Hematopoietic multipotent progenitor cell treated with erythropoietin and hydrocortisone succinate and interleukin-3 and kit ligand, for 6 days (in vitro differentiated cells): ENCODE measurements at regions not wholly inside any gene's neighbourhood (a gene's known extent, or its start where the extent isn't known, plus 50 kb on each side); places are given as distances from the start of the nearest gene placed in this dataset.
"Not testable (repeated sequence)": the region's sequence is repeated elsewhere in the genome, so short reads cannot be mapped to it uniquely, and the experiment has no call there.

ENCODE experiments used
- DNase-seq: peaks from one replicate; pipeline ENCODE4 v3.0.0-alpha.2; 2015

DNA sequence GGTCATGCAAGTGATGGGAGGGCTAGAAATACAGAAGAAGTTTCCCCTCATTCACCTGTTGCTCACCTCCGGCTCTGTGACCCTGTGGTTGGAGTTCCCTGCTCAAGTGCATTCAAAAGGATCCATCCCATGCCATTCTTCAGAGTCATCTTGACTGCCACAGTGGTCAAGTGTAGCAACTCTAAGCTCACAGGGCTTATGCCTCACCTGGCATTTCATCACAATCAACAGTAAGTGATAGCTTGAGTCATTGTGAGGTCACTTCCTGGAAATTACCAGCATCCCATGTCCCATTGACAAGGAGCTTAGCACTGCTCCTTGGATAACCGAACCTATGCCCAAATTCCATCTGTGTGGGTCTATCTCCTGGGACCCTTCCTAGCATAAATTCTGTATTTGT is 55.6 kb downstream of the OR4C45 start:
- DNase-seq = no peak

DNA sequence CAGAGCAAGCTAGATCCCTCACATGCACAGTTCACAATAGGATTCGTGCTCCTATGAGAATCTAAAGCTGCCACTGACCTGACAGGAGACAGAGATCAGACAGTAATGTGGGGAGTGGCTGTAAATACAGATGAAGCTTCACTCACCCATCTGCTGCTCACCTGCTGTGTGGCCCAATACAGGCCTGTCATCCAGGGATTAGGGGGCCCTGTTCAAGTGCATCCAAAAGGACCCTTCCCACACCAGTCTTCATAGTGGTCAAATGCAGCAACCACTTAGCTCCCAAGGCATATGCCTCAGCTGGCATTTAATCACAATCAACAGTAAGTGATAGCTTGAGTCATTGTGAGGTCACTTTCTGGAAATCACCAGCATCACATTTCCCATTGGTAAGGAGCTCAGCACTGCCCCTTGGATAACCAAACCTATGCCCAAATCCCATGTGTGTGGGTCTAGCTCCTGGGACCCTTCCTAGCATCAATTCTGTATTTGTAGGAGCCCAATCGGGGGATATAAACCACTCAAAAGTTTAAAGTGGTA is 65.6 kb downstream of the OR4C45 start:
- no peak for DNase-seq

DNA sequence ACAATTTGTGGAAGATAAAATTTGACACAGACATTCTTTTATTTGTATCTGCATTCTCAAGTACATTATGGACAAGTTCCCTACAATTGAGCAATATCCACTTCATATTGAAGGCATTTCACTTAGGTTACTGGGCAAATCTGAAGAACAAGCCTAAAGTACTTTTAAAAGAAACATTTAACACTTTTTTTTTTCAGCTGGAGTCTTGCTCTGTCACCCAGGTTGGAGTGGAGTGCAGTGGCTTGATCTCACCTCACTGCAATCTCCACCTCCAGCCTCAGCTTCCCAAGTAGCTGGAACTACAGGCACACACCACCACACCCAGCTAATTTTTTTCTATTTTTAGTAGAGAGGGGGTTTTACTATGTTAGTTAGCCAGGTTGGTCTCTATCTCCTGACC is 70.2 kb downstream of the OR4C45 start:
- DNase-seq = no peak

DNA sequence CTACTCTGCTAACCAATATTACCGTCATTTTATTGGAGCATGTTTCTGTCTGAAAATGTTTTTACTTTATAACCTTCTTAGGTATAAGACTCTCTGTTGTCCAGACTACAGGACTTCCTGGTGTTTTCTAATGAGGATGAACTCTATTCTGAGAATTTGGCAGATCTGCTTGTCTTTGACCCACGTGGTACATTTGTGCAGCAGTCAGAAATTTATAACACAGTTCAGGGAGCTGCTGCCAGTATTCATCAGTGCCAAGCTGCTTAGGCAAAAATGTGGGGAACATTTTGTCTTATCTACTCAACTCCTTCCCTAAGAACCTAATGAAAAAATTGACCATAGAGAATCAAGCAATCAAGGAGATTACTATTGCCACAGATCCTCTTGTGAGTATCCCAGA is 108.0 kb downstream of the OR4C45 start:
- not testable (repeated sequence) for DNase-seq

DNA sequence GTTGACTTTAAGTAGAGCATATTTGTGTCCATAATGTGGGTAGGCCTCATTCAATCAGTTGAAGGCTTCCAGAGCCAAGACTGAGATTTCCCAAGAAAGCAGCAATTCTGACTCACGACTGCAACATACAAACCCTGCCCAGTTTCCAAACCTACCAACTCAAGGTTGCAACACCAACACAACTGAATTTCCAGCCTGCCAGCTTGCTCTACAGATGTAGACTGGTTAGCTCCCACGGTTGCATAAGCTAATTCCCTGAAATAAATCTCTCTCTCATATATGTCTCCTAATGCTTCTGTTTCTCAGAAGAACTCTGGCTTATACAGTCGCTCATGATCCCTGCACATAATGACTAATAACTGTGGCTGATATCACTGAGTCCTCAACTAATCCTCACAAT is 113.6 kb downstream of the OR4C45 start:
- not testable (repeated sequence) for DNase-seq

DNA sequence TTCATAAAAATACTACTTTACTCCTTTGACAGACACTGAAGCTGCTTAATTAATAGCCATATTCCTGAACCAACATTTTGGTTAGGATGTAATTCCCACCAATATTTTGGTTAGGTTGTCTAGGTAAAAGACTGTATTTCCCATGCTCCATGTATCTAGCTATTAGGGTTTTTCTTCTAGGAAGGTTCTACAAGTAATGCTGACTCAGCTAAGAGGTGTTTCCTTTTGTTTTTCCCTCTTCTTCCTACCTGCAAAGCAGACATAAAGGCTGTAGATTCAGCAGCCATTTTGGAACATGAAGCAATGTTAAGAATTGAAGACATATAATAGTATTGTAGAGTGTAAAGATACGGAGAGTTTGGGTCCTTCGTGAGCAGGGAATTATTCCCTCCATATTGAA is 115.3 kb downstream of the OR4C45 start:
- DNase-seq = not testable (repeated sequence)

DNA sequence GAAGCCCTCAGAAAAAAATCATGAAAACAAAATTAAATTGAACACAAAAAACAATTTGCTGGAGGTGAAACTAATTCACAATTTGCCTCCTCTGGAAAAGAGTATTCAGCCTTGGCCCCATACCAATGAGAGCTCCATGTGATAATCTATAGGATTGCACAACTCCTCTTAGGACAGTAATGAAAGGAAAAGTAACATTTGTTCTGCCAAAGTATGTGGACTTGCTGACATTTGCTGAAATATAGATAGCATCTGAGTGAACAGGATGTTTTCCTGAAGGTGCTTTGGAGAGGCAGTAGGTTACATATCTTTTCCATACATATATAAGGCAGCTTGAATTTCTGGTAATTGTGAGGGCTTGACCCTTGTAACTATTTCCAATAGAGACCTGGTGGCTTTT is 122.8 kb downstream of the OR4C45 start:
- no peak for DNase-seq

DNA sequence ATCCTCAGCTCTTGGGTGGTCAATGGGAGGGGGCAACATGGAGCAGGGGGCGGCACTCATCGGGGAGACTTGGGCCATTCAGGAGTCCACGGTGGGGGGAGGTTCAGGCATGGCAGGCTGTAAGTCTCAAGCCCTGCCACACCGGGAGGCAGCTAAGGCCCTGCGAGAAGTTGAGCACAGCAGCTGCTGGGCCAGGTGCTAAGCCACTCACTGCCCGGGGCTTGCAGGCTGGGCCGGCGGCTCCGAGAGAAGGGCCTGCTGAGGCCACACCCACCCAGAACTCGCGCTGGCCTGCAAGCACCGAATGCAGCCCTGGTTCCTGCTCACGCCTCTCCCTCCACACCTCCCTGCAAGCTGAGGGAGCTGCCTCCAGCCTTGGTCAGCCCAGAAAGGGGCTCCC is 131.4 kb downstream of the OR4C45 start:
- no peak for DNase-seq

DNA sequence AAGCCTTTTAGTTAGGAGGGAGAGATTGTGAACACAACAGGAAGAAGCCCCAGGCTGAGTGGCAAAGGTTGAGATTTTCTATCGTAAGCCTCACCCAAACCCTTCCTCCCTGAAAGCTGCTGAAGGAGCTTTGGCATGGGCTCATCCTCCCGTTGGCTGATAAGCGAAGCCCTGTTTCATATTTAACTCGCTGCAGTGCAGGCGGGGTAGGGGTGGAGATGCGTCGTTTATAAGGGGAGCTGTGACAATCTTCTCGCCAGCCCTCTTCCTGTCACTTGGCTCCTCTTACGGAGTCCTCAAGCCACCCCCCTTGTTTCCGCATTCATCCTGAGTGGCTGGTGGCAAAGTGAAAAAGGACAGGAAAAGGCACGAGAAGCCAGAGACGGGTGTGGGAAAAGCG is 137.0 kb downstream of the OR4C45 start:
- no peak for DNase-seq

DNA sequence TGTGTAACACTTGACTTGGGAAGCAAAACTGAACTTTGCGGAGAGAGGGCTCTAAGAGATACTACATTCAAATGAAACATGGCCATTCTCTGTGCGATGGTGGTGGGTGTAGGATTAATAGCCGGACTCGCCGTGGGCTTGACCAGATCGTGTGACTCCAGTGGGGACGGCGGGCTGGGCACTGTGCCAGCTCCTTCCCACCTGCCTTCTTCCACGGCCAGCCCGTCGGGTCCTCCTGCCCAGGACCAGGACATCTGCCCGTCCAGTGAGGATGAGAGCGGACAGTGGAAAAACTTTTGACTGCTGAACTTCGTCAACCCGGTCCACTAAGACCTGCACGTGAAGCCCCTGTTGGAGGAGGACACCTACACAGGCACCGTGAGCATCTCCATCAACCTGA is 137.4 kb downstream of the OR4C45 start:
- no peak for DNase-seq

DNA sequence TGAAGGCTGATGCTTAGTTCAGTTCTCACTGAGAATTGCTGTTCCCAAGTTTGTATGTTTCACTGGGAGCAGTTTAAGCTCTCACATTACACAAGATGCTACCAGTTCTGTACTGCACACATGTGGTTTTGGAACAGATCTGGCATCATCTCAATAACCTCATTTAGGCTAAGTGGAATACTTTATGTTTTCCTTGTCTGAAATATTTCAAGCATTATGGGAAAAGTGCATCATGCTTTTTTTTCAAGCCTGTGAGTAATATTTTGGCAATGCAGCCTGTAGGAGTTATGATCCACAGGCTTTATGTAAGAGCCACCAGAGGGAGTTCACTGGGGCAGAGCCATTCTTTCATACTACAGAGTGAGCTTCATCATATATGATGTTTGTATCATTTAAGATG is 141.5 kb downstream of the OR4C45 start:
- DNase-seq = no peak

DNA sequence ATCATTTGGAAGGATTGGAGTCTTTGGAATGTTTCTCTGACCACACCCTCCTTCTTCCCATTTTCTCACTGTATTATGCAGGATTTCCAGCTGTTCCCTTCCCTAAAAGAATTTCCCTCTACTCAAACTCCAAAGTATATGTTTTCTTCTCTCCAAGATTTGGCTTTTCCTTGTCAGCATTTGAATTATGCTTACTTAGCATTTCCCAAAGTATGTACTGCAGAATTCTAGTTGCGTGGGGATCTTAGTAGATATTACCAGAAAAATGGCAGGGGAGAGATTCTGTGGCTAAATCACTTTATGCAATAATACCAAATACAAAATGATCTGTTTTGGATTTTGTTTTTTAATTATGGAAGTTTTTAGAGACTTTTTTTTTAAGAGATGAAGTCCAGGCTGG is 142.3 kb downstream of the OR4C45 start:
- DNase-seq = peak; percentile 2

DNA sequence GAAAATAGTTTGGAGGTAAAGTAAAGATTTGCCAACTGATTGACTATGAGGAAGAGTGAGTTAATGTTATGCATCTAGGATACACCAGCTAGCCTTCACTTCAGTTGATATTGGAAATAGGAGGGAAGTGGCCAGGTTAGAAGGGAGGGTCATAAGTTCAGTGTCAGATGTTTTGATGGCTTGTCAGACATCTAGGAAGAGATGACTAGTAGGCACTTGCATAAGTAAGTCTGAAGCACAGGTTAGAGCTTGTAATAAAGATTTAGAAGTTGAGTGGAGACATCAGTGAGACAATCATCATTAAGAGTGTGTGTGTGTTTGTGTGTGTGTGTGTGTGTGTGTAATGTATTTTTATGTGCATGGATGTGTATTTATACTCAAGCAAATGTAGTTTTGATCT is 146.1 kb downstream of the OR4C45 start:
- DNase-seq = no peak

DNA sequence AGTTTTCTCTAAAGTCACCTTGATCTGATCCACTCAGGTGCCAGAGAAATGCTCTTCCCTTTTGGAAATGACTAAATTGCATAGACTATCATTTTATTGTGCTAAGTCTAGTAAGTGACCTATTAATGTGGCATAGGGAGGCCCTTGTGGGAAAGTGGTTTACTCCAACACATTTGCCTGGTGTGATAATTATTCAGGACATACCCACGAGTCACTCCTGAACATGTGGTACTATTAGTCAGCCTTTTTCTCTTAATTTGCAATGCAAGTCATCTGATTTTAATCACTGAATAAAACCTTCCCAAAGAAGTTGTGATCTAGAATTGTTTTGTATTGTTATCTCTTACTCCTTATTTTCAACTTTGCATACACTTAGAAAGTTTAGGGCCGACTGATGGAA is 148.7 kb downstream of the OR4C45 start:
- DNase-seq = no peak

DNA sequence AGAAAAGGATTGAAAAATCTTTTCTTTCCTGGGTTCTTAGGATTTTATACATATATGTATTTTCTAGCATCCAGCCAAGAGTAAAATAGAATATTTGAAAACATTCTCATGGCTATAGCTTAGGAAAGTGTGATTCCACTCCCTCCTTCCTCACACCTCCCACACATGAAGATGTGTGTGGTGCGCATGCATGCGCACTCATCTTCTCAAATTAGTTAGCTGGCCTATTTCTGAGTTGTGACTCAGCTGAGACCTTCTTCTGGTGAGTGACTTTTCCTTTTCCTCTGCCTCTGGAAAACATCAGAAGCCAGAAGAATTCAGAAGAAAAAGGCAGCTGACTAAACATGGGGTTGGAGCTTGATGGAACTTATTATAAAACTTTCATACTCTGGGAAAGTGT is 149.8 kb downstream of the OR4C45 start:
- DNase-seq = no peak

DNA sequence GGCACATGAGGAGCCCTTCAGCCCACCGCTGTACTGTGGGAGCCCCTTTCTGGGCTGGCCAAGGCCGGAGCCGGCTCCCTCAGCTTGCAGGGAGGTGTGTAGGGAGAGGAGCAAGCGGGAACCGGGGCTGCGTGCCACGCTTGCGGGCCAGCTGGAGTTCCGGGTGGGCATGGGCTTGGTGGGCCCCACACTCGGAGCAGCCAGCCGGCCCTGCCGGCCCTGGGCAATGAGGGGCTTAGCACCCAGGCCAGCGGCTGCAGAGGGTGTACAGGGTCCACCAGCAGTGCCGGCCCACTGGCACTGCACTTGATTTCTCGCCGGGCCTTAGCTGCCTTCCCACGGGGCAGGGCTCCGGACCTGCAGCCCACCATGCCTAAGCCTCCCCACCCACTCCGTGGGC is 150.5 kb downstream of the OR4C45 start:
- DNase-seq = not testable (repeated sequence)

DNA sequence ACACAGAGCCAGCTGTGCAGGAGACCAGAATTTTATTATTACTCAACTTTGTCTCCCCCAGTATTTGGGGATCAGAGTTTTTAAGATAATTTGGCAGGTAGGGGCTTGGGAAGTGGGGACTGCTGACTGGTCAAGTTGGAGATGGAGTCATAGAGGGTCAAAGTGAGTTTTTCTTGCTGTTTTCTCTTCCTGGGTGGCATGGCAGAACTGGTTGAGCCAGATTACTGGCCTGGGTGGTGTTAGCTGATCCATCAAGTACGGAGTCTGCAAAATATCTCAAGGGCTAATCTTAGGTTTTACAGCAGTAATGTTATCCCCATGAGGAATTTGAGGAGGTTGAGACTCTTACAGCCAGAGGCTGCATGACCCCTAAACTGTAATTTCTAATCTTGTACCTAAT is 153.5 kb downstream of the OR4C45 start:
- DNase-seq = no peak

DNA sequence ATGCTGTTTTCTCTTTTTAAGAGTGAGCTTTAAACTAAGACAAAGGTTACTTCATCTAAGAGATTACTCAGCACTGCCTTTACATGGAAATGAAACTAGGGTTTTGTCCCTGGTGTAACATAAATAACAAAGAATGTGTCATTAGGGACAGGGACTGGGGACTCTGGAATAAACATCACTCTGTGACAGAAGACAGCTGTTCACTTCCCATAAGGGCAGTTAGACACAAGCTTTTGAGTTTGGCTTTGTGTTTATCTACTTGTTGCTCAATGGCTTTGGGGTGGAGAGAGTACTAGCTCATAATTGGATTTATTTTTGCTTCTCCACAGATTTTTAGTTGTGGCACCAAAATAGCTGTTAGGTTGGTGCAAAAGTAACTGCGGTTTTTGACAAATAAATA is 154.5 kb downstream of the OR4C45 start:
- no peak for DNase-seq

DNA sequence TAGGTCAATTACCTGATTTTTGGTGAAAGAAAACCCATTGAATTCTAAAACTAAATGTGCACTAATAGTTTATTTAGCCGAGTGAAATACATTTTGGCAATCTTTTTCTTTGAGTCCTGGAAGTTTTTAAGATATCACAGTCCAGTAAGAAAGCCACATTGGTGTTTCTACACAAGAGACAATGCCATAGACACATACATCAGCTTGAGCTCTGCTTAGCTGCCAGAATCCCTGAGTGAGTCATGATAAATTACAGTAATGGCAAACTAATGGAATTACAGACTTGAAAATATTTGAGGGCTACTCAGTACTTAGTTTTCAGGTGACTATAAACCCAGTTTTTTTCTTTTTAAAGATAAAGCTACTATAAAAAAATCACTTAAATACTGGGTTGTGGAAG is 155.4 kb downstream of the OR4C45 start:
- DNase-seq = no peak

DNA sequence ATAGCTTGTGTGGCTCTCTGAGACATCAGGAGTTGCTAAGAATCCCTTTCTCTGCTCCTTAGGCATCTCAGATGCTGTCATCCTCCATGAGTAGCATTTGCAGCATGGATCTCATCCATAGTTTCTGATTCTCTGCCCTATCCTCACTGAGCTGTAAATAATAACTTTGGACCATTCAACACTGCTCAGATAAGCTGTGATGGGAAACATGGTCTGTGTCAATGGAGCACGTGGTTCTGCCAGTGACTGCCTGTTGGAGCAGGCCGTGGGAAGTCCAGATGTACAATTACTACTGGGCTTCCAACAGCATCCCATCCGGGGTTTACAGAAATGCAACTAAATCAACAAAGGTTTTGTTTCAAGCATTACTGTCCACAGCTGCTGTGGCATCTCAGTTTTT is 160.1 kb downstream of the OR4C45 start:
- DNase-seq = no peak

DNA sequence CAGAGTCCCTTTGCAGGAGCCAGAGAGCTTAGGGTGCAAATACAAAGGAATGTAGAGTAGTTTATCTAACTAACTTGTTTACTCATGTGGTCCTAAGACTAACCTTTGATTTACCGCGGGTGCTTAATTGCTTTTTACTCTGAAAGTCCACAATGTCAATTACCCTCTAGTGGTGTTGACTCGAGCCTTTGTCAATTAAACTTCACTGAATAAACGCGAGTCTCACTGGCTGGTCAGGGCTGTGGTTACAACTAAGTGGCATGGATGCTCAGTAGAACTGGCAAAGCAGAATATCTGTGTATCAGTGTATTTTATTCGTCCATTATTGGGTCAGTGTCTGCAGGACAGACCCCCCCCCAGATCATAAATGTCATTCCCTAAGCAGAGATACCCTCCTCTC is 181.7 kb downstream of the OR4C45 start:
- no peak for DNase-seq

DNA sequence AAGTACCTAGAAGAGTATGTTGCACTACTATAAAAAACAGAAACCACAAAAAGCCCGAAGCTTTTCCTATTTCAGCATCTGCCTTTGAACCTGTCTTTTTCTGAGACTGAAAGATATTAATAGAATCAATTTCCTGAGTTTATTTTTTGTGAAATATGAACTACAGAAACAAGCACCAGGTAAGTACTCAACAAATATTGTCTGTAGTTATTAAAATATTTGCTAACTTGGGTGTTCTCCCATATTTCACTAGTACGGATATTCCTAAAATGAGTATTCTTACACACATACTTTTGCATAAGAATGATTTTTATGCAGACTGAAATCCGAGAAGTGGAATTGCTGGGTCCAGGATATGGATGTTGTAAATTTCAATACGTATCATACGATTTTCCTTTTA is 188.0 kb downstream of the OR4C45 start:
- no peak for DNase-seq

DNA sequence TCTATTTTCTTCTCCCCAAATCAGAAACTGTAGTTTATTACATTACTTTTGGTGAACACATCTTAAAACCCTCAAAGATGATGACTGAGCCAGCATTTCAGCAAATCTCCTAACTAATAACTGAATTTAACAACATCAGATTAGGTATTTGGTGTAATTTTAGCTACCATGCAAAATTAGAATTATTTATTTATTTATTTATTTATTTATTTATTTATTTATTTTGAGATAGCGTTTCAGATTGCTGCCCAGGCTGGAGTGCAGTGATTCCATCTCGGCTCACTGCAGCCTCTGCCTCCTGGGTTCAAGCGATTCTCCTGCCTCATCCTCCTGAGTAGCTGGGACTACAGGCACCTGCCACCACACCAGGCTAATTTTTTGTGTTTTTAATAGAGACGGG is 205.7 kb downstream of the OR4C45 start:
- not testable (repeated sequence) for DNase-seq

DNA sequence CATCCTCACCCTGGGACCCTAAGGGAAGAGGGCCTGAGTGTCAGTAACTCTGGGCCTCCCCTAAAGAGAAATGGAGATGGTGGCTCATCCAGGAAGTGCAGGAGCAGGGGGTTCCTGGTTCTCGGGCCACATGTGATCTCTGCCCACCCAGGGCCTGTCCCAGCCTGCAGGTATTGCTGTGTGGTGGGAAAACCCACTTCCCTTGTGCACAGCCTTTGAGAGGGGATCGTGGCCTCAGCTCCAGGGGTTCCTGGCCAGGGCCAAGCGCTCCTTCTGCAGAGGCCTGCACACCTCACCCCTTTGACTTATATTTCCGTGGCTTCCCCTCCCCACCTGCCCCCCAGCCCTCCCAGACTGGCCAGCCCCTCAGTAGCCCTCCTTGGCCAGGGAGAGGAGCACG is 213.5 kb downstream of the OR4C45 start:
- no peak for DNase-seq

DNA sequence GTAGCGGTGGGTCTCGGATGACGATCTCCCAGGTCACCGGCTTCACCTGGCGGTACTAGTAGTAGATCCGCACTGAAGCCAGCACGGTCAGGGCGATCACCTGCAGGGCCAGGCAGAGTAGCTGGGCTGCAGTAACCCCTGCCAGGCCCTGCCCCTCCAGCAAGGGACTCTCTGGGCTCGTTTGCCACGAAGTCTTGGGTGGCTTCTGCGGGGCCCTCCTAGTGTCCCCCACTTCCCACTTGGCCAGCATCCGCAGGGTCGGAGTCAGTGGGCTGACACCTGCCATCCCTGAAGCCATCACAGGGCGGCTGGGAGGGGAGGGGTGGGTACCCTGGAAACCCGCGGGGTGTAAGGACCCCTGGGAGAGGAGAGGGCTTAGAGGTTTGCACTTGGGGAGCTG is 214.0 kb downstream of the OR4C45 start:
- no peak for DNase-seq

DNA sequence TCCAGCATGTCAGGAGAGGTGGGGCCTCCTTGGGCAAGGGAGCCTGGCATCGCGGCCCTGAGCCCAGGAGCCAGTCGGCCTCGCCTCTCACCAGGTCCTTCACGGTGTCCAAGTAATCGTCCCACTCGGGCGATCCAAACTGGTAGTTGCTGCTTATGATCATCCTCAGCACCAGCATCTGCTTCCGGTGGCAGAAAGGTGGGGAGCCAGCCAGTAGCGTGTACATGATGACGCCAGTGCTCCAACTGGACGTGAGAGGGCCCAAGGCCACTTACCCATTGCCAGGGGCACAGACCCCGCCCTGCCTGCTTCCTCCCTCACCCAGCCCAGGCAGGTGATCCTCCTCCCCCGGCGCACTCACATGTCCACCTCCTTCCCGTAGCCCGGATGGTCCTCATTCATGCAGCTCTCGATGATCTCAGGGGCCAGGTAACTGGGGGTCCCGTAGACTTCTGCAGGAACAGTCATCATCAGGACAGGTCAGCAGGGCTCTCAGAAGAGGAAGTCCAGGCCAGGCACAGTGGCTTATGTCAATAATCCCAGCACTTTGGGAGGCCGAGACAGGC is 214.7 kb downstream of the OR4C45 start:
- no peak for DNase-seq
